Loucy (cell line): ENCODE measurements at regions not wholly inside any gene's neighbourhood (a gene's known extent, or its start where the extent isn't known, plus 50 kb on each side); places are given as distances from the start of the nearest gene placed in this dataset.

Source experiments
- H2AFZ ChIP-seq: fragments of 200-600 bp; sonication (generic); 2 replicates; pipeline ENCODE4 v1.6.0; 2016; ENCODE audit warnings: antibody characterized with exemption, mild to moderate bottlenecking, low read length, moderate library complexity
- H3F3A ChIP-seq: fragments of 200-600 bp; 2 replicates; pipeline ENCODE4 v1.6.0; 2016; ENCODE audit warnings: antibody characterized with exemption, low read depth, mild to moderate bottlenecking
- H3K27me3 ChIP-seq: fragments of 200-600 bp; sonication (generic); 2 replicates; pipeline ENCODE4 v1.6.1; 2014; ENCODE audit warnings: low read length, mild to moderate bottlenecking; ENCODE audit not compliant: insufficient read depth, poor library complexity, severe bottlenecking
- H3K36me3 ChIP-seq: fragments of 200-600 bp; sonication (generic); 2 replicates; pipeline ENCODE4 v1.6.1; 2016; ENCODE audit warnings: low read length; ENCODE audit not compliant: insufficient read depth
- H3K4me1 ChIP-seq: fragments of 200-600 bp; sonication (generic); 2 replicates; pipeline ENCODE4 v1.5.1; 2014; ENCODE audit warnings: low read length, mild to moderate bottlenecking; ENCODE audit not compliant: insufficient read depth, poor library complexity, severe bottlenecking
- H3K4me2 ChIP-seq: fragments of 200-600 bp; sonication (generic); 2 replicates; pipeline ENCODE4 v1.6.0; 2014; ENCODE audit warnings: antibody characterized with exemption, low read length, low read depth, mild to moderate bottlenecking; ENCODE audit not compliant: poor library complexity, severe bottlenecking
- H3K4me3 ChIP-seq: fragments of 200-600 bp; sonication (generic); 2 replicates; pipeline ENCODE4 v1.5.1; 2014; ENCODE audit warnings: low read length, mild to moderate bottlenecking, mixed read lengths; ENCODE audit not compliant: poor library complexity, severe bottlenecking
- H3K79me2 ChIP-seq: fragments of 200-600 bp; sonication (generic); 2 replicates; pipeline ENCODE4 v1.6.1; 2014; ENCODE audit warnings: low read length; ENCODE audit not compliant: insufficient read depth
- H3K9ac ChIP-seq: fragments of 200-600 bp; sonication (generic); 2 replicates; pipeline ENCODE4 v1.6.0; 2014; ENCODE audit warnings: mild to moderate bottlenecking, low read depth, low read length, moderate library complexity; ENCODE audit not compliant: poor library complexity, severe bottlenecking
- H3K9me2 ChIP-seq: fragments of 200-600 bp; sonication (generic); replicated peaks from 2 replicates; pipeline ENCODE4 v1.6.1; 2016; ENCODE audit warnings: low read depth, low read length, mixed read lengths
- H3K9me3 ChIP-seq: fragments of 200-600 bp; sonication (generic); 2 replicates; pipeline ENCODE4 v1.6.1; 2014; ENCODE audit warnings: mild to moderate bottlenecking, antibody characterized with exemption, low read length, low read depth; ENCODE audit not compliant: insufficient read depth
- H4K20me1 ChIP-seq: fragments of 200-600 bp; sonication (generic); 2 replicates; pipeline ENCODE4 v1.6.0; 2014; ENCODE audit warnings: antibody characterized with exemption, low read length, mild to moderate bottlenecking; ENCODE audit not compliant: insufficient read depth, poor library complexity, severe bottlenecking
- EZH2phosphoT487 ChIP-seq: fragments of 200-600 bp; IDR thresholded peaks from 2 replicates; pipeline ENCODE4 v1.6.1; 2018; ENCODE audit warnings: antibody characterized with exemption, mild to moderate bottlenecking, moderate library complexity, borderline replicate concordance
- TF ChIP-seq, protein P1 (sequence below): fragments of 200-600 bp; sonication (generic); conservative IDR thresholded peaks from 2 replicates; pipeline ENCODE4 v1.5.1; 2014; ENCODE audit warnings: mild to moderate bottlenecking, antibody characterized with exemption, low read length

- H4K20me1 ChIP-seq: no peaks in the 10 kb centered on the region
- H3K27me3 ChIP-seq: no peaks in the 10 kb centered on the region
- H3K9me2 ChIP-seq: no peaks in the 10 kb centered on the region
- H3K4me3 ChIP-seq: no peak overlapping the region
- H3K4me1 ChIP-seq: no peaks in the 10 kb centered on the region
- TF ChIP-seq, protein P1, sequence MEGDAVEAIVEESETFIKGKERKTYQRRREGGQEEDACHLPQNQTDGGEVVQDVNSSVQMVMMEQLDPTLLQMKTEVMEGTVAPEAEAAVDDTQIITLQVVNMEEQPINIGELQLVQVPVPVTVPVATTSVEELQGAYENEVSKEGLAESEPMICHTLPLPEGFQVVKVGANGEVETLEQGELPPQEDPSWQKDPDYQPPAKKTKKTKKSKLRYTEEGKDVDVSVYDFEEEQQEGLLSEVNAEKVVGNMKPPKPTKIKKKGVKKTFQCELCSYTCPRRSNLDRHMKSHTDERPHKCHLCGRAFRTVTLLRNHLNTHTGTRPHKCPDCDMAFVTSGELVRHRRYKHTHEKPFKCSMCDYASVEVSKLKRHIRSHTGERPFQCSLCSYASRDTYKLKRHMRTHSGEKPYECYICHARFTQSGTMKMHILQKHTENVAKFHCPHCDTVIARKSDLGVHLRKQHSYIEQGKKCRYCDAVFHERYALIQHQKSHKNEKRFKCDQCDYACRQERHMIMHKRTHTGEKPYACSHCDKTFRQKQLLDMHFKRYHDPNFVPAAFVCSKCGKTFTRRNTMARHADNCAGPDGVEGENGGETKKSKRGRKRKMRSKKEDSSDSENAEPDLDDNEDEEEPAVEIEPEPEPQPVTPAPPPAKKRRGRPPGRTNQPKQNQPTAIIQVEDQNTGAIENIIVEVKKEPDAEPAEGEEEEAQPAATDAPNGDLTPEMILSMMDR: no peak
- TF ChIP-seq EZH2phosphoT487: no peak
- no peaks in the 10 kb centered on the region for H3F3A ChIP-seq
- H3K9me3 ChIP-seq: no peaks in the 10 kb centered on the region
- H3K79me2 ChIP-seq: no peaks in the 10 kb centered on the region
- no peak overlapping the region for H3K4me2 ChIP-seq
- no peak overlapping the region for H3K9ac ChIP-seq
- no peak overlapping the region for H2AFZ ChIP-seq
- H3K36me3 ChIP-seq: no peaks in the 10 kb centered on the region
These were observed 96.8 kb upstream of the WDR44 start for GRCh38 chrX:118249146-118249545.

DNA sequence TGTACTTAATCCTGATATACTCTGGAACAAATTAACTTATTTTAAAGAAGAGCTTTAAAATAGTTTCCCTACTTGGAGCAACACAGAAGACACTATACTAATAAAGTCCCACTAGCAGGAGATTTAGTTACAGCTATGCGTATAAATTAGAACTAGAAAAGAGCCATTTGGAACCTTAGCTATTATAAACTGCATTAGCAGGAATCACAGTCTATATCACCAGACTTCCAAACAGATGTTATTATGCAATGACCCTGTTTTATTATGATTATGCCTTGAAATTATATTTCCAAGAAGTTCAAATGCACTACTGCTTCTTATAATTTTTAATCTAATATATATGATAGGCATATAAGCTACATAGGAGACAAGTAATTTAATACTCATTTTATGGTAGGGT, 95.5 kb upstream of the WDR44 start:
- Histone ChIP-seq H4K20me1 (no peaks in the 10 kb centered on the region), H2AFZ (no peak overlapping the region), H3K36me3 (no peaks in the 10 kb centered on the region), H3K9me3 (no peaks in the 10 kb centered on the region), H3K4me1 (no peaks in the 10 kb centered on the region), H3K9ac (no peak overlapping the region), H3K27me3 (no peaks in the 10 kb centered on the region), H3F3A (no peaks in the 10 kb centered on the region), H3K9me2 (no peaks in the 10 kb centered on the region), H3K4me3 (no peak overlapping the region), H3K4me2 (no peak overlapping the region), H3K79me2 (no peaks in the 10 kb centered on the region)
- TF ChIP-seq EZH2phosphoT487: no peak
- TF ChIP-seq, protein P1: no peak

DNA sequence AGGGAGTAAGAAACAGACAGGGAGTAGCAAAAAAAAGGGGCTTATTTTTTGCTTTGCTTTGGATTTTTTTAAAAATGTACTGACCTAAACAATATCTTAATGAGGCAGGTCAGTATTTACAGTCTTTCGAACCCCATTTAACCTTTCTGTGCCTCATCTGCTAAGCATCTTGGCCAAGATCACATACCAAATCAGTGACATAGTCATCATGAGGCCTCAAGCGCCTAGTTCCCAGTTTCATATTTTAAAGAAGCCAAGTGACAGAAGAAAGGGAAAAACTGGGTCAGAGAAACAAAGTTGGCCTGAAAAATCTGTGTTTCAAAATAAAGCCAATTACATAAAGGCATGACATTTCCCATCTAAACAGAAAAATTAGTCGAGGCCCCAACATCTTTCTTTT, 94.6 kb upstream of the WDR44 start:
- TF ChIP-seq, protein P1: no peak
- TF ChIP-seq EZH2phosphoT487: no peak
- Histone ChIP-seq H3K9ac (no peak overlapping the region), H3K4me2 (no peak overlapping the region), H2AFZ (no peak overlapping the region), H3K9me3 (no peaks in the 10 kb centered on the region), H3K4me1 (no peaks in the 10 kb centered on the region), H3K79me2 (no peaks in the 10 kb centered on the region), H4K20me1 (no peaks in the 10 kb centered on the region), H3K36me3 (no peaks in the 10 kb centered on the region), H3K4me3 (no peak overlapping the region), H3F3A (no peaks in the 10 kb centered on the region), H3K27me3 (no peaks in the 10 kb centered on the region), H3K9me2 (no peaks in the 10 kb centered on the region)
